Right lobe of liver (tissue), 4 donors: ENCODE measurements at regions not wholly inside any gene's neighbourhood (a gene's known extent, or its start where the extent isn't known, plus 50 kb on each side); places are given as distances from the start of the nearest gene placed in this dataset.

Experiments used
- CTCF ChIP-seq, 4 donors: fragments of 200-600 bp in 3 of 4; fragments of 450-650 bp in 1 of 4; IDR thresholded peaks; one replicate each; pipeline versions ENCODE4 v1.5.1 to v1.8.0; 2016 to 2022; ENCODE audit warnings: antibody characterized with exemption in 4 of 4, mild to moderate bottlenecking in 2 of 4
- POLR2A ChIP-seq: fragments of 450-650 bp; IDR thresholded peaks from one replicate; pipeline ENCODE4 v1.6.1; 2017; ENCODE audit warnings: antibody characterized with exemption, mild to moderate bottlenecking
- donor health status: DM: no; HTN: no; CAD: no.
- donor health status: DM: no; HTN: no; CAD: no.
- donor health status: DM: no; HTN: yes; CAD: no.

GRCh38 chr6:45721665-45722064, 294.0 kb downstream of the CLIC5 start:
- TF ChIP-seq POLR2A = no peak
- TF ChIP-seq CTCF (IDR thresholded peaks at IDR 0.05) = no peak
